H9 (cell line): ENCODE measurements at regions not wholly inside any gene's neighbourhood (a gene's known extent, or its start where the extent isn't known, plus 50 kb on each side); places are given as distances from the start of the nearest gene placed in this dataset.

Source experiments
- DNase-seq: peaks from one replicate; pipeline ENCODE4 v3.0.0-alpha.2; 2017
- H2AFZ ChIP-seq: one replicate; pipeline ENCODE4 v1.6.1; 2013; ENCODE audit warnings: mild to moderate bottlenecking, low read length, control low read depth, moderate library complexity
- H2AK5ac ChIP-seq: 2 replicates; pipeline ENCODE4 v1.6.1; 2013; ENCODE audit warnings: low read length, control low read depth, mixed read lengths; ENCODE audit not compliant: insufficient read length
- H2BK120ac ChIP-seq: one replicate; pipeline ENCODE4 v1.6.1; 2013; ENCODE audit warnings: low read depth, mild to moderate bottlenecking, low read length, control low read depth, inconsistent platforms; ENCODE audit not compliant: poor library complexity, severe bottlenecking
- H2BK12ac ChIP-seq: 2 replicates; pipeline ENCODE4 v1.6.1; 2013; ENCODE audit warnings: low read length, control low read depth, mixed read lengths, low read depth; ENCODE audit not compliant: insufficient read length
- H2BK15ac ChIP-seq: 2 replicates; pipeline ENCODE4 v1.6.1; 2013; ENCODE audit warnings: low read depth, low read length, control low read depth
- H2BK20ac ChIP-seq: one replicate; pipeline ENCODE4 v1.6.1; 2013; ENCODE audit warnings: low read depth, mild to moderate bottlenecking, low read length, control low read depth, inconsistent platforms; ENCODE audit not compliant: poor library complexity, severe bottlenecking
- H2BK5ac ChIP-seq: 2 replicates; pipeline ENCODE4 v1.6.1; 2013; ENCODE audit warnings: low read length, control low read depth, mixed read lengths; ENCODE audit not compliant: insufficient read length
- H3K14ac ChIP-seq: 2 replicates; pipeline ENCODE4 v1.6.1; 2013; ENCODE audit warnings: low read length, control low read depth; ENCODE audit not compliant: insufficient read depth
- H3K18ac ChIP-seq: 2 replicates; pipeline ENCODE4 v1.6.1; 2013; ENCODE audit warnings: low read depth, mild to moderate bottlenecking, mixed read lengths, low read length, control low read depth; ENCODE audit not compliant: insufficient read length
- H3K23ac ChIP-seq: 2 replicates; pipeline ENCODE4 v1.6.1; 2013; ENCODE audit warnings: low read length, control low read depth, mixed read lengths, low read depth; ENCODE audit not compliant: insufficient read length
- H3K23me2 ChIP-seq: 2 replicates; pipeline ENCODE4 v1.6.1; 2013; ENCODE audit warnings: low read depth, mild to moderate bottlenecking, mixed read lengths, low read length, control low read depth; ENCODE audit not compliant: insufficient read length, poor library complexity, severe bottlenecking
- H3K27ac ChIP-seq: 2 replicates; pipeline ENCODE4 v1.5.1; 2013; ENCODE audit warnings: low read length, control low read depth, mixed read lengths, low read depth; ENCODE audit not compliant: insufficient read length
- H3K27me3 ChIP-seq: 2 replicates; pipeline ENCODE4 v1.6.1; 2013; ENCODE audit warnings: low read length, control low read depth, inconsistent platforms; ENCODE audit not compliant: insufficient read depth
- H3K4ac ChIP-seq: 2 replicates; pipeline ENCODE4 v1.6.1; 2013; ENCODE audit warnings: low read depth, mild to moderate bottlenecking, control low read depth, inconsistent platforms, low read length, moderate library complexity
- H3K4me1 ChIP-seq: 2 replicates; pipeline ENCODE4 v1.6.1; 2013; ENCODE audit warnings: low read length, control low read depth, inconsistent platforms; ENCODE audit not compliant: insufficient read depth
- H3K4me2 ChIP-seq: 2 replicates; pipeline ENCODE4 v1.6.1; 2013; ENCODE audit warnings: low read length, control low read depth, mixed read lengths; ENCODE audit not compliant: insufficient read length, insufficient read depth
- H3K56ac ChIP-seq: 2 replicates; pipeline ENCODE4 v1.6.1; 2013; ENCODE audit warnings: low read depth, mild to moderate bottlenecking, mixed read lengths, low read length, control low read depth; ENCODE audit not compliant: insufficient read length
- H3K79me1 ChIP-seq: 2 replicates; pipeline ENCODE4 v1.6.1; 2013; ENCODE audit warnings: low read depth, mild to moderate bottlenecking, moderate library complexity, low read length, control low read depth, inconsistent platforms; ENCODE audit not compliant: insufficient read depth, poor library complexity, severe bottlenecking
- H3K79me2 ChIP-seq: 2 replicates; pipeline ENCODE4 v1.6.1; 2013; ENCODE audit warnings: low read length, control low read depth, inconsistent platforms; ENCODE audit not compliant: insufficient read depth
- H3K9ac ChIP-seq: 2 replicates; pipeline ENCODE4 v1.6.1; 2013; ENCODE audit warnings: low read length, control low read depth, mixed read lengths; ENCODE audit not compliant: insufficient read length; ENCODE audit errors: extremely low read depth
- H3K9me3 ChIP-seq: one replicate; pipeline ENCODE4 v1.6.1; 2013; ENCODE audit warnings: low read depth, low read length, inconsistent platforms; ENCODE audit not compliant: control insufficient read depth
- H3T11ph ChIP-seq: one replicate; pipeline ENCODE4 v1.6.1; 2013; ENCODE audit warnings: mild to moderate bottlenecking, low read length, control low read depth, inconsistent platforms
- H4K20me1 ChIP-seq: one replicate; pipeline ENCODE4 v1.6.1; 2013; ENCODE audit not compliant: control insufficient read depth, insufficient read length, insufficient read depth
- H4K5ac ChIP-seq: 2 replicates; pipeline ENCODE4 v1.6.1; 2013; ENCODE audit warnings: low read depth, mild to moderate bottlenecking, mixed read lengths, low read length, control low read depth; ENCODE audit not compliant: insufficient read length
- H4K8ac ChIP-seq: replicated peaks from 2 replicates; pipeline ENCODE4 v1.6.1; 2013; ENCODE audit warnings: low read length, control low read depth, mixed read lengths, low read depth; ENCODE audit not compliant: insufficient read length
- H4K91ac ChIP-seq: 2 replicates; pipeline ENCODE4 v1.6.1; 2013; ENCODE audit warnings: low read depth, mild to moderate bottlenecking, moderate library complexity, mixed read lengths, low read length, control low read depth; ENCODE audit not compliant: insufficient read length
- H3K27ac Mint-ChIP-seq, 3 experiments: 2 replicates in 2 of 3; 3 replicates in 1 of 3; pipeline ENCODE4 v1.8.0; 2020 to 2021; ENCODE audit warnings: mixed read lengths in 3 of 3, mild to moderate bottlenecking in 1 of 3, moderate library complexity in 1 of 3
- H3K27me3 Mint-ChIP-seq: 2 replicates; pipeline ENCODE4 v1.8.0; 2021; ENCODE audit warnings: low read depth, mild to moderate bottlenecking, moderate library complexity, mixed read lengths
- H3K36me3 Mint-ChIP-seq, 3 experiments: 2 replicates in 2 of 3; 3 replicates in 1 of 3; pipeline ENCODE4 v1.8.0; 2020 to 2021; ENCODE audit warnings: low read depth in 3 of 3, mixed read lengths in 3 of 3; ENCODE audit not compliant: insufficient read depth in 1 of 3
- H3K4me1 Mint-ChIP-seq, 2 experiments: 2 replicates each; pipeline ENCODE4 v1.8.0; 2020; ENCODE audit warnings: mixed read lengths in 2 of 2
- H3K4me3 Mint-ChIP-seq, 2 experiments: 2 replicates in 1 of 2; 3 replicates in 1 of 2; pipeline ENCODE4 v1.8.0; 2020 to 2021; ENCODE audit warnings: mild to moderate bottlenecking in 2 of 2, mixed read lengths in 2 of 2, moderate library complexity in 1 of 2
- H3K9me3 Mint-ChIP-seq, 2 experiments: 2 replicates in 1 of 2; 3 replicates in 1 of 2; pipeline ENCODE4 v1.8.0; 2020; ENCODE audit warnings: mild to moderate bottlenecking in 2 of 2, mixed read lengths in 2 of 2, moderate library complexity in 1 of 2
- CTCF ChIP-seq: fragments of 200-600 bp; sonication (generic); conservative IDR thresholded peaks from 3 replicates; pipeline ENCODE4 v1.8.0; 2021; ENCODE audit warnings: antibody characterized with exemption, mild to moderate bottlenecking
- WGBS: extraction: QIAGEN DNeasy Blood & Tissue Kit; methylation state at CpG from one replicate; pipeline ENCODE4 v1.1.7; 2013; ENCODE audit warnings: missing lambda C conversion rate, low lambda C conversion rate, mixed read lengths; ENCODE audit not compliant: insufficient read length; ENCODE audit errors: extremely low coverage; 5-methylcytosine and 5-hydroxymethylcytosine counted together

- H3T11ph ChIP-seq = no peak overlapping the region
- Mint-ChIP-seq H3K9me3 (no peaks in the 10 kb centered on the region), H3K27ac (no peak overlapping the region), H3K36me3 (no peaks in the 10 kb centered on the region), H3K4me3 (no peak overlapping the region), H3K27me3 (no peaks in the 10 kb centered on the region), H3K4me1 (peaks cover 11 to 13% of the 10 kb centered on the region in 2 experiments)
- H3K4ac ChIP-seq = no peak overlapping the region
- H4K8ac ChIP-seq = no peak overlapping the region
- no peak overlapping the region for H2AK5ac ChIP-seq
- no peaks in the 10 kb centered on the region for H3K79me1 ChIP-seq
- no peaks in the 10 kb centered on the region for H3K27me3 ChIP-seq
- H3K27ac ChIP-seq = no peak overlapping the region
- no peak overlapping the region for H3K14ac ChIP-seq
- H3K23me2 ChIP-seq = no peaks in the 10 kb centered on the region
- H4K91ac ChIP-seq = no peak overlapping the region
- no peak overlapping the region for H2BK12ac ChIP-seq
- H3K9ac ChIP-seq = no peak overlapping the region
- no peak overlapping the region for H2BK15ac ChIP-seq
- no CpG with 5 or more reads among the region's 3 CpGs for WGBS
- H2BK5ac ChIP-seq = no peak overlapping the region
- H3K4me1 ChIP-seq = no peaks in the 10 kb centered on the region
- H2BK120ac ChIP-seq = no peak overlapping the region
- no peak overlapping the region for H3K18ac ChIP-seq
- no peak overlapping the region for H3K56ac ChIP-seq
- H3K9me3 ChIP-seq = no peaks in the 10 kb centered on the region
- H3K79me2 ChIP-seq = no peaks in the 10 kb centered on the region
- no peak for DNase-seq
- no peak overlapping the region for H4K5ac ChIP-seq
- H2AFZ ChIP-seq = no peak overlapping the region
- H3K23ac ChIP-seq = no peak overlapping the region
- no peak for TF ChIP-seq CTCF
- no peaks in the 10 kb centered on the region for H4K20me1 ChIP-seq
- H3K4me2 ChIP-seq = no peak overlapping the region
- H2BK20ac ChIP-seq = no peak overlapping the region
Observed at GRCh38 chr6:104407957-104408356, 451.8 kb downstream of the HACE1 start.
